Liver (tissue), 8 donors: ENCODE measurements at regions not wholly inside any gene's neighbourhood (a gene's known extent, or its start where the extent isn't known, plus 50 kb on each side); places are given as distances from the start of the nearest gene placed in this dataset.

Source experiments
- DNase-seq: peaks from one replicate; pipeline ENCODE4 v3.0.0-alpha.2; 2017; ENCODE audit warnings: low spot score
- H3K27ac ChIP-seq, 2 donors: one replicate each; pipeline ENCODE4 v1.7.0; 2013; ENCODE audit warnings: inconsistent platforms in 2 of 2, low read length in 2 of 2, control low read depth in 1 of 2, low read depth in 1 of 2, mild to moderate bottlenecking in 1 of 2
- H3K27me3 ChIP-seq, 4 donors: one replicate each; pipeline versions ENCODE4 v1.6.1 to v1.7.0; 2013; ENCODE audit warnings: low read length in 3 of 4, inconsistent platforms in 1 of 4, mild to moderate bottlenecking in 1 of 4, moderate library complexity in 1 of 4; ENCODE audit not compliant: control insufficient read depth in 4 of 4, insufficient read depth in 4 of 4
- H3K36me3 ChIP-seq, 4 donors: one replicate each; pipeline versions ENCODE4 v1.6.1 to v1.7.0; 2013; ENCODE audit warnings: low read length in 3 of 4, mild to moderate bottlenecking in 3 of 4, low read depth in 1 of 4, moderate library complexity in 1 of 4; ENCODE audit not compliant: control insufficient read depth in 4 of 4, insufficient read depth in 3 of 4
- H3K4me1 ChIP-seq, 4 donors: one replicate each; pipeline versions ENCODE4 v1.6.1 to v1.7.0; 2013; ENCODE audit warnings: low read length in 3 of 4, mild to moderate bottlenecking in 3 of 4, moderate library complexity in 1 of 4; ENCODE audit not compliant: control insufficient read depth in 4 of 4, insufficient read depth in 4 of 4
- H3K4me3 ChIP-seq, 3 donors: one replicate each; pipeline versions ENCODE4 v1.6.1 to v1.7.0; 2013; ENCODE audit warnings: low read length in 3 of 3, control low read depth in 1 of 3, low read depth in 1 of 3, mild to moderate bottlenecking in 1 of 3
- H3K9ac ChIP-seq, 2 donors: one replicate each; pipeline ENCODE4 v1.7.0; 2013; ENCODE audit warnings: low read length in 2 of 2, mild to moderate bottlenecking in 2 of 2, moderate library complexity in 2 of 2, control low read depth in 1 of 2, low read depth in 1 of 2
- H3K9me3 ChIP-seq, 4 donors: one replicate each; pipeline versions ENCODE4 v1.6.1 to v1.7.0; 2013; ENCODE audit warnings: low read length in 3 of 4; ENCODE audit not compliant: control insufficient read depth in 4 of 4
- CTCF ChIP-seq: fragments of 150-350 bp; IDR thresholded peaks from 2 replicates; pipeline ENCODE4 v1.5.1; 2017; ENCODE audit warnings: improper control_type of control experiment, low read depth, low read length; ENCODE audit not compliant: missing input control
- EGR1 ChIP-seq, 2 donors: IDR thresholded peaks; 2 replicates each; pipeline ENCODE4 v1.6.1; 2016 to 2018; ENCODE audit warnings: antibody characterized with exemption in 2 of 2, low read depth in 2 of 2
- FOXA1 ChIP-seq: IDR thresholded peaks from 2 replicates; pipeline ENCODE4 v1.6.1; 2016; ENCODE audit warnings: antibody characterized with exemption
- FOXA2 ChIP-seq: IDR thresholded peaks from 2 replicates; pipeline ENCODE4 v1.6.1; 2016; ENCODE audit warnings: antibody characterized with exemption
- HNF4A ChIP-seq, 2 donors: conservative IDR thresholded peaks; 2 replicates each; pipeline ENCODE4 v1.6.1; 2016; ENCODE audit warnings: antibody characterized with exemption in 2 of 2, mild to moderate bottlenecking in 2 of 2
- HNF4G ChIP-seq: IDR thresholded peaks from 2 replicates; pipeline ENCODE4 v1.6.1; 2016; ENCODE audit warnings: antibody characterized with exemption
- MAX ChIP-seq: IDR thresholded peaks from 2 replicates; pipeline ENCODE4 v1.6.1; 2016; ENCODE audit warnings: antibody characterized with exemption
- NR2F2 ChIP-seq: IDR thresholded peaks from 2 replicates; pipeline ENCODE4 v1.6.1; 2016; ENCODE audit warnings: antibody characterized with exemption
- RAD21 ChIP-seq, 2 donors: IDR thresholded peaks; 2 replicates each; pipeline ENCODE4 v1.6.1; 2016; ENCODE audit warnings: antibody characterized with exemption in 2 of 2, mild to moderate bottlenecking in 2 of 2
- REST ChIP-seq: IDR thresholded peaks from 2 replicates; pipeline ENCODE4 v1.6.1; 2016; ENCODE audit warnings: antibody characterized with exemption, mild to moderate bottlenecking
- SP1 ChIP-seq: IDR thresholded peaks from 2 replicates; pipeline ENCODE4 v1.6.1; 2018; ENCODE audit warnings: antibody characterized with exemption, mild to moderate bottlenecking
- YY1 ChIP-seq: IDR thresholded peaks from 2 replicates; pipeline ENCODE4 v1.6.1; 2016; ENCODE audit warnings: antibody characterized with exemption, mild to moderate bottlenecking
- ZBTB33 ChIP-seq: IDR thresholded peaks from 2 replicates; pipeline ENCODE4 v1.6.1; 2016; ENCODE audit warnings: antibody characterized with exemption
- WGBS: extraction: QIAGEN DNeasy Blood & Tissue Kit; methylation state at CpG from one replicate; pipeline ENCODE4 v1.1.7; 2013; 5-methylcytosine and 5-hydroxymethylcytosine counted together
- donor health status: healthy.
- donor health status: healthy.
- donor health status: healthy.
- donor health status: healthy.
- donor health status: healthy.

DNA sequence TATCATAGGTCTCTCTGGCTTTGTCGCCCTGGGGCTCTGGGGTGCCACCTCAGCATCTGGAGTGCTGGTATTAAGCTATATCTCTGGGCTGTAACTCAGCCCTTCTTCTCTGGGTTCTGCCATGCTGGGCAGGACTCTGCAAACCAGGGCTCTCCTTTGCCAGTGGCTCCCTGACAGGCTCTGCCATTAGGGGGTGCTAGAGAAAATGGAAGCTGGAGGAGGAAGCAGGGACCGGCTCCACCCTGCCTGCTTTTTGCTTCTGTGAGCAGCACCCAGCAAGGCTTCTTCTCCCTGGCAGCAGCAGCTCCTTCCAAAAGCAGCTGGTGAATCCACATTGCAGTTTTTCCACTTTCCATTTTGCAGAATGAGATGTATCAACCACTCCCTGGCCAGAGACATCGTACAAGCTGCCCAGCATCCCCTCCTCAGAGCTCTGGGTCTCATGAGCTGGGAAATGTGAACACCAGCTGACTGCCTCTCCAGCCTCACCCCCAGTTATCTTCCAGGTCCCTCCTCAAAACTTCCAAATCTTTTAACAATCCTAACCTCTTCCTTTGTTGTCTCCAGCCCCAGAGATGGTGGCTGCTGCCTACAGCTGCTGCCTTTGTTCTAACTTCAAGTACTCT is 165.0 kb downstream of the ABHD5 start:
- 20% methylated on average over 3 of the region's 3 CpGs for whole genome bisulfite sequencing
- no peaks in the 10 kb centered on the region for H3K9me3 ChIP-seq
- no peak overlapping the region for H3K27ac ChIP-seq
- no peaks in the 10 kb centered on the region for H3K36me3 ChIP-seq
- peak; percentile 45 for DNase-seq
- TF ChIP-seq CTCF (peak; percentile 61), RAD21 (IDR thresholded peaks at IDR 0.05) (peak; percentile 83), FOXA1 (no peak), FOXA2 (no peak), SP1 (no peak)
- H3K4me1 ChIP-seq, result no peaks in the 10 kb centered on the region
- H3K9ac ChIP-seq, result no peak overlapping the region
- peaks cover 0 to 9% (median 3%) of the 10 kb centered on the region in 4 donors for H3K27me3 ChIP-seq
- no peak overlapping the region for H3K4me3 ChIP-seq

DNA sequence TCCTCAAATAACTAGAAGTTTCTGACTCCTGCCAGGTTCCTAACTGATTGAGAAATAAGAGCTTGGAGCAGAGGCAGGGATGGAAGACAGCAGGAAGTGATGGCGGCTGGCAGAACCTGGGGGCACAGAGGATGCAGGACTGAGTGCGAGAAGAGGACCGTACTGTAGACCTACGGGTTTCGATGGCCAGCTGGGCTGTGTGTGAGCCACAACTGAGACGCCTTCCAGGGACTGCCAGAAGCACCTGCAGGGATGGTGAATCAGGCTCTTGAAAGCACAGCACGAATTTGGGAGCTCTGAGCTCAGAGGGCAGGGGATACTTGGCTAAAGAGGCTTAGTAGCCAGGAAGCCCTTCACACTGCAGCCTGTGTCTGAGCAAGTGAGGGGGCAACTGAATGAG is 165.6 kb downstream of the ABHD5 start:
- Histone ChIP-seq H3K36me3 (no peaks in the 10 kb centered on the region), H3K4me3 (no peak overlapping the region), H3K4me1 (no peaks in the 10 kb centered on the region), H3K9me3 (no peaks in the 10 kb centered on the region), H3K27ac (no peak overlapping the region), H3K27me3 (peaks cover 0 to 9% (median 3%) of the 10 kb centered on the region in 4 donors), H3K9ac (no peak overlapping the region)
- 77% methylated on average over 7 of the region's 7 CpGs for WGBS
- DNase-seq, result no peak
- TF ChIP-seq MAX, result no peak
- no peak for TF ChIP-seq ZBTB33
- no peak for TF ChIP-seq YY1
- TF ChIP-seq EGR1 (IDR thresholded peaks at IDR 0.05; ENCODE audit: low read depth in 2 of 2), result no peak
- no peak for TF ChIP-seq FOXA2
- no peak for TF ChIP-seq RAD21 (IDR thresholded peaks at IDR 0.05)
- TF ChIP-seq HNF4G, result no peak
- TF ChIP-seq SP1, result no peak
- no peak for TF ChIP-seq HNF4A (conservative IDR thresholded peaks at IDR 0.05)
- no peak for TF ChIP-seq FOXA1

DNA sequence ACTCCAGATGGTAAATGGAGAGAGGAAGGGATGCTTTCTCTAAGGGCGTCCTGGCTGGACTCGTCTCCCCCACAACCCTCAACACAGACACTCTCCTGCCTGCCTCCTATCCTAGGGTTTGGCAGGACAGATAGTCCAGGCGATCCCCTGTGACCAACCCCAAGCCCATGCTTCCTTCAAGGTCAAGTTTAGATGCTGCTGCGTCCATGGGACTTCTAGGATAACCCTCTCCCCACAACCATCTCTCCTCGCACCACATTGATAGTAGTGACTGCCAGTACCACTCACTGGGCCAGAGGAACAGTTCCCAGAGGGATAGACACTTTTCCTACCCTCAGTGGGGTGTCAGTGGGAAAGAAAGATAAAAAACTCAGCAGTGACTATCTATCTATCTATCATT is 166.0 kb downstream of the ABHD5 start:
- Histone ChIP-seq H3K9me3 (no peaks in the 10 kb centered on the region), H3K27me3 (peaks cover 0 to 9% (median 3%) of the 10 kb centered on the region in 4 donors), H3K4me3 (no peak overlapping the region), H3K4me1 (no peaks in the 10 kb centered on the region), H3K27ac (no peak overlapping the region), H3K36me3 (no peaks in the 10 kb centered on the region), H3K9ac (no peak overlapping the region)
- 66% methylated on average over 5 of the region's 5 CpGs for WGBS
- TF ChIP-seq HNF4G, result no peak
- TF ChIP-seq YY1, result no peak
- TF ChIP-seq EGR1 (IDR thresholded peaks at IDR 0.05; ENCODE audit: low read depth in 2 of 2), result no peak
- TF ChIP-seq FOXA2, result no peak
- TF ChIP-seq MAX, result no peak
- no peak for TF ChIP-seq HNF4A (conservative IDR thresholded peaks at IDR 0.05)
- TF ChIP-seq NR2F2, result no peak
- TF ChIP-seq REST, result no peak
- no peak for DNase-seq
